PC-3 (cell line): ENCODE measurements at regions not wholly inside any gene's neighbourhood (a gene's known extent, or its start where the extent isn't known, plus 50 kb on each side); places are given as distances from the start of the nearest gene placed in this dataset.

Experiments used
- ATAC-seq: fragments of 200-7000 bp; cut with Tn5 transposase; 2 replicates; pipeline ENCODE4 v1.9.1; 2020; ENCODE audit warnings: mild to moderate bottlenecking, moderate library complexity
- BruUV-seq: library from RNA; stranded (reverse); fragments of 400-500 nt; replicated peaks from 2 replicates; lab custom pipeline; 2021; lab: Mats Ljungman, UMichigan
- CTCF ChIA-PET: fragments of 300-600 bp; sonication (Branson Sonifier 250); formaldehyde crosslinking; loops from one replicate; lab custom pipeline; 2022; ENCODE audit warnings: antibody characterized with exemption; lab: Charles Lee
- POLR2A ChIA-PET: fragments of 300-600 bp; sonication (Branson Sonifier 250); formaldehyde crosslinking; loops from one replicate; lab custom pipeline; 2022; ENCODE audit warnings: antibody characterized with exemption; ENCODE audit not compliant: unreplicated experiment; lab: Charles Lee
- DNase-seq: peaks from one replicate; pipeline ENCODE4 v3.0.0-alpha.2; 2015
- H2AFZ ChIP-seq: fragments of 300-600 bp; sonication (generic); 2 replicates; pipeline ENCODE4 v1.6.0; 2016; ENCODE audit warnings: antibody characterized with exemption, low read length
- H3F3A ChIP-seq: fragments of 300-600 bp; sonication (generic); one replicate; pipeline ENCODE4 v1.6.0; 2017; ENCODE audit warnings: antibody characterized with exemption, low read length, control low read depth, mild to moderate bottlenecking; ENCODE audit not compliant: unreplicated experiment
- H3K27ac ChIP-seq: fragments of 300-600 bp; sonication (generic); 2 replicates; pipeline ENCODE4 v1.5.1; 2016; ENCODE audit warnings: mild to moderate bottlenecking, low read length
- H3K27me3 ChIP-seq: fragments of 300-600 bp; sonication (generic); 2 replicates; pipeline ENCODE4 v1.6.1; 2016; ENCODE audit warnings: low read length, mixed read lengths
- H3K36me3 ChIP-seq: fragments of 300-600 bp; sonication (generic); 2 replicates; pipeline ENCODE4 v1.6.1; 2016; ENCODE audit warnings: low read depth, mixed run types, low read length, mixed read lengths
- H3K4me1 ChIP-seq: fragments of 300-600 bp; sonication (generic); 2 replicates; pipeline ENCODE4 v1.5.1; 2016; ENCODE audit warnings: low read length; ENCODE audit not compliant: insufficient read depth
- H3K4me2 ChIP-seq: fragments of 300-600 bp; sonication (generic); 2 replicates; pipeline ENCODE4 v1.6.0; 2016; ENCODE audit warnings: low read length
- H3K4me3 ChIP-seq: fragments of 300-600 bp; sonication (generic); 2 replicates; pipeline ENCODE4 v1.5.1; 2016; ENCODE audit warnings: mild to moderate bottlenecking, low read length, mixed read lengths
- H3K79me2 ChIP-seq: fragments of 300-600 bp; sonication (generic); 2 replicates; pipeline ENCODE4 v1.6.1; 2017; ENCODE audit warnings: low read length, mixed read lengths
- H3K9ac ChIP-seq: fragments of 300-600 bp; sonication (generic); 2 replicates; pipeline ENCODE4 v1.6.0; 2016; ENCODE audit warnings: mild to moderate bottlenecking, low read length
- H3K9me2 ChIP-seq: fragments of 300-600 bp; sonication (generic); replicated peaks from 2 replicates; pipeline ENCODE4 v1.6.1; 2016; ENCODE audit warnings: mixed run types, low read length, mixed read lengths
- H3K9me3 ChIP-seq: fragments of 300-600 bp; sonication (generic); 2 replicates; pipeline ENCODE4 v1.6.1; 2016; ENCODE audit warnings: low read length, mixed read lengths
- H4K20me1 ChIP-seq: fragments of 300-600 bp; sonication (generic); 2 replicates; pipeline ENCODE4 v1.6.1; 2016; ENCODE audit warnings: low read length, mixed read lengths
- EZH2 ChIP-seq: fragments of 300-600 bp; sonication (generic); IDR thresholded peaks from one replicate; pipeline ENCODE4 v1.6.1; 2017; ENCODE audit warnings: antibody characterized with exemption, mild to moderate bottlenecking, low read length; ENCODE audit not compliant: unreplicated experiment
- EZH2phosphoT487 ChIP-seq: fragments of 300-600 bp; sonication (generic); IDR thresholded peaks from 2 replicates; pipeline ENCODE4 v1.6.1; 2018; ENCODE audit warnings: mild to moderate bottlenecking, antibody characterized with exemption, low read length, borderline replicate concordance
- intact Hi-C: fragments of 100-400 bp; cut with micrococcal nuclease; formaldehyde crosslinking; loops from 2 replicates; pipeline ENCODE4 v1.9.0; 2023
- TF ChIP-seq, protein P1 (sequence below): fragments of 300-600 bp; sonication (generic); conservative IDR thresholded peaks from 2 replicates; pipeline ENCODE4 v1.5.1; 2017; ENCODE audit warnings: antibody characterized with exemption, low read depth, mild to moderate bottlenecking, low read length

DNA sequence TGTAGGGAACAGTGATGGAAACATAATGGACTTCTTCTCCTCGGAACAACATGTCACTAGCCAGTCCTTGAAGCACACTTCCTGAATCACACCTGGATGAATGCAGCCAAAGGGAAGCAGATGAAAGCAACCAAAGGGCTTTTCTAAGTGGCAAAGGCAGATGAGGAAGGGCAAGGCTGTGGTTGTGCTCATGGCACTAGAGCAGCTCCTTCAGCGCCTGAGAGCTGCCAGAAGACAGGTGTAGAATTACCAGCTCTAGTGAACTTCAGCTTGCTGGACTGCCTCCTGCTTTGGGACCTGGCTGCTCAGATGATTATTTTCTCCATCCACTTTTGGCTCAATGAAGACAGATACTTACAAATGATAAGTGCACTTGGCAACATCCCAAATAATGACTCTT lies 1372.1 kb upstream of the SEL1L start:
- Histone ChIP-seq H3K27ac (no peak overlapping the region), H3K4me1 (no peaks in the 10 kb centered on the region), H3K4me2 (no peak overlapping the region), H3K9ac (no peak overlapping the region), H3K36me3 (no peaks in the 10 kb centered on the region), H3F3A (no peaks in the 10 kb centered on the region), H4K20me1 (no peaks in the 10 kb centered on the region), H2AFZ (no peak overlapping the region), H3K79me2 (no peaks in the 10 kb centered on the region), H3K27me3 (no peaks in the 10 kb centered on the region), H3K4me3 (no peak overlapping the region), H3K9me2 (no peaks in the 10 kb centered on the region), H3K9me3 (peaks cover 20% of the 10 kb centered on the region; the same call in 1 of the 2 replicates)
- DNase-seq (no peak), ATAC-seq (no peak)
- TF ChIP-seq, protein P1, sequence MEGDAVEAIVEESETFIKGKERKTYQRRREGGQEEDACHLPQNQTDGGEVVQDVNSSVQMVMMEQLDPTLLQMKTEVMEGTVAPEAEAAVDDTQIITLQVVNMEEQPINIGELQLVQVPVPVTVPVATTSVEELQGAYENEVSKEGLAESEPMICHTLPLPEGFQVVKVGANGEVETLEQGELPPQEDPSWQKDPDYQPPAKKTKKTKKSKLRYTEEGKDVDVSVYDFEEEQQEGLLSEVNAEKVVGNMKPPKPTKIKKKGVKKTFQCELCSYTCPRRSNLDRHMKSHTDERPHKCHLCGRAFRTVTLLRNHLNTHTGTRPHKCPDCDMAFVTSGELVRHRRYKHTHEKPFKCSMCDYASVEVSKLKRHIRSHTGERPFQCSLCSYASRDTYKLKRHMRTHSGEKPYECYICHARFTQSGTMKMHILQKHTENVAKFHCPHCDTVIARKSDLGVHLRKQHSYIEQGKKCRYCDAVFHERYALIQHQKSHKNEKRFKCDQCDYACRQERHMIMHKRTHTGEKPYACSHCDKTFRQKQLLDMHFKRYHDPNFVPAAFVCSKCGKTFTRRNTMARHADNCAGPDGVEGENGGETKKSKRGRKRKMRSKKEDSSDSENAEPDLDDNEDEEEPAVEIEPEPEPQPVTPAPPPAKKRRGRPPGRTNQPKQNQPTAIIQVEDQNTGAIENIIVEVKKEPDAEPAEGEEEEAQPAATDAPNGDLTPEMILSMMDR, result no peak
- TF ChIP-seq EZH2 (no peak), EZH2phosphoT487 (no peak)
- BruUV-seq, result no TSS peak
- CTCF ChIA-PET, result no interaction called here
- POLR2A ChIA-PET, result no interaction called here
- intact Hi-C loops, result no loop called here

- no peak overlapping the region for H3K4me2 ChIP-seq
- ATAC-seq (no peak), DNase-seq (no peak)
- no peak overlapping the region for H2AFZ ChIP-seq
- TF ChIP-seq EZH2 (no peak), EZH2phosphoT487 (no peak)
- TF ChIP-seq, protein P1, result no peak
- intact Hi-C loops, result no loop called here
- H3K4me3 ChIP-seq, result no peak overlapping the region
- H3K27ac ChIP-seq, result no peak overlapping the region
- no peaks in the 10 kb centered on the region for H3K9me2 ChIP-seq
- no peaks in the 10 kb centered on the region for H3K79me2 ChIP-seq
- H3K9ac ChIP-seq, result no peak overlapping the region
- H3K4me1 ChIP-seq, result no peaks in the 10 kb centered on the region
- H3K9me3 ChIP-seq, result peaks cover 13% of the 10 kb centered on the region; the same call in 1 of the 2 replicates
- no peaks in the 10 kb centered on the region for H3K27me3 ChIP-seq
- H4K20me1 ChIP-seq, result no peaks in the 10 kb centered on the region
- BruUV-seq, result no TSS peak
- ChIA-PET POLR2A (no interaction called here), CTCF (no interaction called here)
- H3K36me3 ChIP-seq, result no peaks in the 10 kb centered on the region
- H3F3A ChIP-seq, result no peaks in the 10 kb centered on the region
Measured at GRCh38 chr14:82911930-82912329, 1378.3 kb upstream of the SEL1L start.

DNA sequence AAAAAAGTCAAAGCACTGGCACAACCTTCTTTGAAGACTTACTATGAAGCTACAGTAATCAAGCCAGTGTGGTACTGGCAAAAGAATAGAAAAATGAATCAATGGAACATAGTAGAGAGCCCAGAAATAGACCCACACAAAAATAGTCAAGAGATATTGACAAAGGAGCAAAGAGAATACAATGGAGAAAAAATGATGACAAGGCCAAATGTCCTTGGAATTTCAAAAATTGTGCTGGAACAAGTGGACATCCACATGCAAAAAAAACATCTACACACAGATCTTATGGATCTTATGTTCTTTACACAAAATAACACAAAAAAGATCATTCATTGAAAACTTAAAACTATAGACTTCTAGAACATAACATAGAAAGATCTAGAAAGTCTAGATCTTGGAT lies 1379.7 kb upstream of the SEL1L start:
- Histone ChIP-seq H3F3A (no peaks in the 10 kb centered on the region), H3K79me2 (no peaks in the 10 kb centered on the region), H3K27ac (no peak overlapping the region), H3K4me1 (no peaks in the 10 kb centered on the region), H3K9me2 (no peaks in the 10 kb centered on the region), H3K9ac (no peak overlapping the region), H3K4me2 (no peak overlapping the region), H3K36me3 (no peaks in the 10 kb centered on the region), H3K9me3 (0 out of 2 replicates have a peak, but pooled peaks cover 7% of the 10 kb centered on the region), H3K4me3 (no peak overlapping the region), H4K20me1 (no peaks in the 10 kb centered on the region), H2AFZ (no peak overlapping the region), H3K27me3 (no peaks in the 10 kb centered on the region)
- ATAC-seq, result no peak
- no peak for DNase-seq
- intact Hi-C loops, result no loop called here
- TF ChIP-seq, protein P1, result no peak
- TF ChIP-seq EZH2phosphoT487 (no peak), EZH2 (no peak)
- CTCF ChIA-PET, result no interaction called here
- POLR2A ChIA-PET, result no interaction called here
- BruUV-seq, result no TSS peak
